GM19468 (cell line): ENCODE measurements at regions not wholly inside any gene's neighbourhood (a gene's known extent, or its start where the extent isn't known, plus 50 kb on each side); places are given as distances from the start of the nearest gene placed in this dataset.
A peak's percentile ranks its signal among the peaks of the same experiment; 100 is the strongest.

ENCODE experiments used
- ATAC-seq: cut with Tn5 transposase; IDR thresholded peaks from one replicate; pipeline ENCODE4 v1.9.1; 2021; ENCODE audit warnings: mild to moderate bottlenecking, moderate library complexity, moderate number of reproducible peaks; ENCODE audit not compliant: unreplicated experiment; ENCODE audit errors: extremely low read depth

- no peak for ATAC-seq
These were observed 343.1 kb downstream of the CBLN2 start for GRCh38 chr18:72201032-72201431.

GRCh38 chr18:72197591-72197990, 346.6 kb downstream of the CBLN2 start:
- ATAC-seq, result no peak

GRCh38 chr18:72194072-72194471, 350.1 kb downstream of the CBLN2 start:
- ATAC-seq, result no peak

GRCh38 chr18:72187956-72188355, 356.2 kb downstream of the CBLN2 start:
- no peak for ATAC-seq

- peak; percentile 33 for ATAC-seq
These were observed 362.8 kb downstream of the CBLN2 start for GRCh38 chr18:72181241-72181764.

GRCh38 chr18:72180689-72181088, 363.5 kb downstream of the CBLN2 start:
- ATAC-seq, result no peak

- ATAC-seq, result no peak
These were observed 369.0 kb downstream of the CBLN2 start for GRCh38 chr18:72174972-72175649.

- no peak for ATAC-seq
These were observed 372.5 kb downstream of the CBLN2 start for GRCh38 chr18:72171596-72171995.

GRCh38 chr18:72161691-72162090, 382.5 kb downstream of the CBLN2 start:
- ATAC-seq, result no peak

GRCh38 chr18:72160510-72161445, 383.4 kb downstream of the CBLN2 start:
- no peak for ATAC-seq

- no peak for ATAC-seq
These were observed 388.8 kb downstream of the CBLN2 start for GRCh38 chr18:72155327-72155726.

- ATAC-seq, result no peak
These were observed 389.2 kb downstream of the CBLN2 start for GRCh38 chr18:72154926-72155325.

- ATAC-seq, result no peak
These were observed 391.2 kb downstream of the CBLN2 start for GRCh38 chr18:72152935-72153334.

- no peak for ATAC-seq
These were observed 396.3 kb downstream of the CBLN2 start for GRCh38 chr18:72147830-72148229.

- no peak for ATAC-seq
These were observed 404.1 kb downstream of the CBLN2 start for GRCh38 chr18:72140007-72140406.

- no peak for ATAC-seq
These were observed 415.5 kb downstream of the CBLN2 start for GRCh38 chr18:72128649-72129048.

- no peak for ATAC-seq
These were observed 422.0 kb downstream of the CBLN2 start for GRCh38 chr18:72122103-72122502.

- ATAC-seq, result no peak
These were observed 425.1 kb downstream of the CBLN2 start for GRCh38 chr18:72119082-72119481.

GRCh38 chr18:72114801-72115594, 429.1 kb downstream of the CBLN2 start:
- ATAC-seq, result no peak

GRCh38 chr18:72107647-72108383, 436.3 kb downstream of the CBLN2 start:
- no peak for ATAC-seq
